HUES64 (cell line): ENCODE measurements at regions not wholly inside any gene's neighbourhood (a gene's known extent, or its start where the extent isn't known, plus 50 kb on each side); places are given as distances from the start of the nearest gene placed in this dataset.

Experiments used
- H3K27ac ChIP-seq: 2 replicates; pipeline ENCODE4 v1.7.0; 2013; ENCODE audit warnings: low read depth, low read length, inconsistent platforms
- H3K27me3 ChIP-seq: 2 replicates; pipeline ENCODE4 v1.6.1; 2013; ENCODE audit warnings: mild to moderate bottlenecking, low read length; ENCODE audit not compliant: insufficient read depth
- H3K36me3 ChIP-seq: 2 replicates; pipeline ENCODE4 v1.6.1; 2013; ENCODE audit warnings: mild to moderate bottlenecking, low read length; ENCODE audit not compliant: insufficient read depth
- H3K4me1 ChIP-seq: 2 replicates; pipeline ENCODE4 v1.6.1; 2013; ENCODE audit warnings: mild to moderate bottlenecking, low read length, moderate library complexity; ENCODE audit not compliant: insufficient read depth
- H3K4me3 ChIP-seq: 2 replicates; pipeline ENCODE4 v1.5.1; 2013; ENCODE audit warnings: mild to moderate bottlenecking, low read length, moderate library complexity
- H3K9ac ChIP-seq: 2 replicates; pipeline ENCODE4 v1.6.1; 2013; ENCODE audit warnings: mild to moderate bottlenecking, low read depth, low read length
- H3K9me3 ChIP-seq: 2 replicates; pipeline ENCODE4 v1.6.1; 2013; ENCODE audit warnings: low read depth, low read length; ENCODE audit not compliant: insufficient read depth
- WGBS: fragments of 150-250, 120-280 bp; methylation state at CpG from one replicate; pipeline ENCODE4 v1.1.7; 2013; ENCODE audit warnings: missing lambda C conversion rate; 5-methylcytosine and 5-hydroxymethylcytosine counted together

DNA sequence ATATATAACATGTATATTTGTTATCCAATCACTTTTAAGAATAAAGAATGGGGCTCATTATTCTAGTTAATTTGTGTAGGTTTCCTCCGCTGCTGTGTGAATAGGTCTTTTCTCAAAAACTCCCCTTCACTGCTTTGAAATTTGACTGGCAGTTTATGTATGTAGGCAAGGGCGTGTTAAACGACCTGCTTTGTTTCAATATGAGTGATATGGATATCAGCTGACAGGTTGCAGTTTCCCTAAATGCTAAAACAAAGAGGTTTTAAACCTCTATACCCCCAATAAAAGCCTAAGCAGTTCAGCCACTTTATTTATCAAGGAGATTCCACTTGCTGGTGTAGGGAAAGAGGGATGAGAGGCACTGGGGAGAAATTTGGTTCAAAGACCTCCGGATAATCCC lies 159.6 kb downstream of the TMEM167A start:
- Histone ChIP-seq H3K9ac (no peak overlapping the region), H3K27me3 (no peaks in the 10 kb centered on the region), H3K36me3 (no peaks in the 10 kb centered on the region), H3K27ac (no peak overlapping the region), H3K9me3 (peaks cover 12% of the 10 kb centered on the region), H3K4me3 (no peak overlapping the region), H3K4me1 (peaks cover 10% of the 10 kb centered on the region; the same call in 1 of the 2 replicates)
- 88% methylated on average over 4 of the region's 4 CpGs for WGBS

DNA sequence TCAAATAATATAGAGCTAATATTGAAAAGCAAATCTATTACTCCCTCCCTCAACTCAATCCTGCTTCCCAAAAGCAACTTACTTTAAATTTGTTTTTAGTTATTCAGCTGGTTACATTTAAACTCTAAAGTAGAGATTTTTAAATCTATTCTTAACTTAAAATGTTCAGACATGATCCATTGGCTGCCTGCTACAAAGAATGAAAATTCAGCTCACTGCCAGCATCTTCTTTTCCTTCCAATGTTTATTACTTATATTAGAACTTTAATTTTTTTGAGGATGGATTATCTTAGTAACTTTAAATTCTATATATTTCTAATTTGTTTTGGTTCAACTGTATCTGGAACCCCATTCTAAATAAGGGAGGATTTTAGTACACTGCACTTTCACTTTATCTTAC lies 163.2 kb downstream of the TMEM167A start:
- Histone ChIP-seq H3K9ac (no peak overlapping the region), H3K27ac (no peak overlapping the region), H3K4me3 (no peak overlapping the region), H3K27me3 (no peaks in the 10 kb centered on the region), H3K9me3 (peaks cover 12% of the 10 kb centered on the region), H3K36me3 (no peaks in the 10 kb centered on the region), H3K4me1 (no peaks in the 10 kb centered on the region)

DNA sequence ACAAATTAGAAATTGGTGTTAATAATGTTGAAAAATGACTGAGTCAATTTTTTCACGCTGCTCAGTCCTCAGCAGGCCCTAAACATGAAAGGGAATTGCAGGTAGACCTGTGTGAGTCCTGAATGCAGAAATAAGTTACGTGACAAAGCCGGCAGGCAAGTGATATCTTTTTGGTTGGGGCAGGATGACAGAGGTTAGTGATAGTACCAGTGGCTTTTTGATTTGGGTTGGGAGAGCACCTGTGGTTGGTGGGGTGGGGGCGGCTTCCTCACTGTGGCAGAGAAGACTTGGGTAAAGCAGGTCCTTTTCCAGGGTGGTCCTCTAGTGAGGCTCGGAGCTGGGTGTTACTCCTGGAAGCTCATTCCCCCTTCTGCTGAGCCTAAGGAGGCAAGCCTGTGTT lies 164.7 kb downstream of the TMEM167A start:
- Histone ChIP-seq H3K4me1 (no peaks in the 10 kb centered on the region), H3K9me3 (peaks cover 12% of the 10 kb centered on the region), H3K27ac (no peak overlapping the region), H3K9ac (no peak overlapping the region), H3K36me3 (no peaks in the 10 kb centered on the region), H3K4me3 (no peak overlapping the region), H3K27me3 (no peaks in the 10 kb centered on the region)
- WGBS = 95% methylated on average over 5 of the region's 5 CpGs

DNA sequence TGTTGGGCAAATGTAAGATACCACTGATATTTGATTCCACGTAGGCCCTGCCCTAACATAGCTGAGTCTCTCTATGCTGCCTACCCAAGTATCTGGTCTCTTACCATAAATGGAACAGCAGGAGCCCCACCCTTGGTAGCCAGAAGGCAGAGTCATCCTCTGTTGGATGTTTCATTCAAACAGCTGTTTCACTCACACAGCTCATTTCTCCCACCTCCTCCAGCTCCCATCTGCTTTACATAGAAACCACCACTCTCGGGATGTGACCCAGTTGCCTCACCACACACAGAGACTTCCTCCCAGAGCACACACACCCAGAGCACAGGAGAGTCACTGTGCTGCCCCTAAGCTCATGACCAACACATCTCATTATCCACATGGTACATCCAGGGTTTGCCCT lies 165.3 kb downstream of the TMEM167A start:
- Histone ChIP-seq H3K27me3 (no peaks in the 10 kb centered on the region), H3K9ac (no peak overlapping the region), H3K9me3 (peaks cover 12% of the 10 kb centered on the region), H3K4me1 (no peaks in the 10 kb centered on the region), H3K4me3 (no peak overlapping the region), H3K27ac (no peak overlapping the region), H3K36me3 (no peaks in the 10 kb centered on the region)
- 95% methylated on average over 2 of the region's 2 CpGs for WGBS

GRCh38 chr5:82910905-82911304 lies 166.3 kb downstream of the TMEM167A start:
- Histone ChIP-seq H3K36me3 (no peaks in the 10 kb centered on the region), H3K9ac (no peak overlapping the region), H3K4me3 (no peak overlapping the region), H3K4me1 (no peaks in the 10 kb centered on the region), H3K27ac (no peak overlapping the region), H3K9me3 (peaks cover 8% of the 10 kb centered on the region), H3K27me3 (no peaks in the 10 kb centered on the region)

- no peak overlapping the region for H3K9ac ChIP-seq
- no peaks in the 10 kb centered on the region for H3K27me3 ChIP-seq
- no peak overlapping the region for H3K4me3 ChIP-seq
- no peaks in the 10 kb centered on the region for H3K4me1 ChIP-seq
- H3K36me3 ChIP-seq = no peaks in the 10 kb centered on the region
- H3K9me3 ChIP-seq = 0 out of 2 replicates have a peak, but pooled peaks cover 4% of the 10 kb centered on the region
- H3K27ac ChIP-seq = no peak overlapping the region
- 83% methylated on average over 2 of the region's 2 CpGs for WGBS
Observed at GRCh38 chr5:82910491-82910890, 166.7 kb downstream of the TMEM167A start.

GRCh38 chr5:82909771-82910170 lies 167.4 kb downstream of the TMEM167A start:
- H3K9ac ChIP-seq = no peak overlapping the region
- no peaks in the 10 kb centered on the region for H3K36me3 ChIP-seq
- WGBS = 92% methylated on average over 7 of the region's 7 CpGs
- no peaks in the 10 kb centered on the region for H3K27me3 ChIP-seq
- no peaks in the 10 kb centered on the region for H3K4me1 ChIP-seq
- H3K27ac ChIP-seq = no peak overlapping the region
- H3K9me3 ChIP-seq = no peaks in the 10 kb centered on the region
- no peak overlapping the region for H3K4me3 ChIP-seq

- Histone ChIP-seq H3K36me3 (no peaks in the 10 kb centered on the region), H3K9me3 (peaks cover 7% of the 10 kb centered on the region; the same call in 1 of the 2 replicates), H3K27me3 (no peaks in the 10 kb centered on the region), H3K4me3 (no peak overlapping the region), H3K9ac (no peak overlapping the region), H3K4me1 (no peaks in the 10 kb centered on the region), H3K27ac (no peak overlapping the region)
- WGBS = 89% methylated on average over 2 of the region's 2 CpGs
Observed at GRCh38 chr5:82905986-82906385, 171.2 kb downstream of the TMEM167A start.

GRCh38 chr5:82901281-82901888 lies 175.8 kb downstream of the TMEM167A start:
- WGBS = no CpG with 5 or more reads among the region's 1 CpG
- H3K36me3 ChIP-seq = no peaks in the 10 kb centered on the region
- no peaks in the 10 kb centered on the region for H3K4me1 ChIP-seq
- H3K9ac ChIP-seq = no peak overlapping the region
- no peak overlapping the region for H3K27ac ChIP-seq
- no peaks in the 10 kb centered on the region for H3K27me3 ChIP-seq
- peaks cover 10% of the 10 kb centered on the region; the same call in 1 of the 2 replicates for H3K9me3 ChIP-seq
- no peak overlapping the region for H3K4me3 ChIP-seq

DNA sequence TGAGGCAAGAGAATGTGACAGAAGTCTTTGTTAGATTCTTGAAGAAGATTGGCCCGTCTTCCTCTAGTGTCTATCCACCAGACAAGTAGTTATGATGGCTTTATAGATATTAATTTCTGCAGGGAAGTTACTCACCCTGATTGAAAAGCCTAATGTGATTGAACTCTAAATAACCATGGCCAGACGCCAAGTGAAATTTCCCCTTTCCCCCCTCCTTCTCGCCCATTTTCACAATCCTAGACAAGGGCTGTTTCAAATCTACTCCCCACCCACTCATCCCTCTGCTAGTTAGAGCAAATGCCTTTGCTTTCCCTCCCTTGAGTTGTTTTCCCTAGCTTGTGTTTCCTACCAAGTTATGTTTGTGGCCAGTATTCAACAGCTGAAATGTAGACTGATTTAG lies 182.5 kb downstream of the TMEM167A start:
- H3K27me3 ChIP-seq = no peaks in the 10 kb centered on the region
- no peaks in the 10 kb centered on the region for H3K4me1 ChIP-seq
- no peaks in the 10 kb centered on the region for H3K9me3 ChIP-seq
- H3K9ac ChIP-seq = no peak overlapping the region
- no peak overlapping the region for H3K4me3 ChIP-seq
- WGBS = 90% methylated on average over 3 of the region's 3 CpGs
- H3K27ac ChIP-seq = no peak overlapping the region
- H3K36me3 ChIP-seq = no peaks in the 10 kb centered on the region

- peaks cover 22% of the 10 kb centered on the region for H3K4me1 ChIP-seq
- 100% methylated on average over 1 of the region's 1 CpG for WGBS
Observed at GRCh38 chr5:82889088-82889487, 188.1 kb downstream of the TMEM167A start.

DNA sequence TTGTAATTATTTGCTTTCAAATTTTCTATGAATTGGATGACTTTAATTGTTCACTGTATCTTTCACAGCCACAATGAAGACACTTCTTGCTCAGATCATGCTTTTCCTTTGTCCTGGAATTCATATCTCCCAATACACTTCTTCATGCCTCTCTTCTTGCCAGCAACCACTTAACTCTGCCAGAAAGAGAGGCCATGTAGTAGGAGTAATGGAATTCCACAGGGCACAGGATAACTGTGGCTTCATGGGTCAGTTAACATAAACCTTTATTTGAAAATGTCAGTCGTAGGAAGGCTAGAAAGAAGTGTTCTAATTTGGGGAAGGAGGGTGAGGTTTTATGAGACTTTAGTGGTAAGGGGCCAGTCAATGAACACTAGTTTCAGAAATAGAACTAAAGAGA lies 190.3 kb downstream of the TMEM167A start:
- H3K9me3 ChIP-seq = no peaks in the 10 kb centered on the region
- no peak overlapping the region for H3K27ac ChIP-seq
- no peak overlapping the region for H3K4me3 ChIP-seq
- no peaks in the 10 kb centered on the region for H3K27me3 ChIP-seq
- H3K36me3 ChIP-seq = no peaks in the 10 kb centered on the region
- peaks cover 29% of the 10 kb centered on the region for H3K4me1 ChIP-seq
- WGBS = 74% methylated on average over 1 of the region's 1 CpG
- no peak overlapping the region for H3K9ac ChIP-seq

More at GRCh38 chr5:82889088-82889487, 188.1 kb downstream of the TMEM167A start:
- Histone ChIP-seq H3K4me3 (no peak overlapping the region), H3K27ac (no peak overlapping the region), H3K9me3 (no peaks in the 10 kb centered on the region), H3K9ac (no peak overlapping the region), H3K27me3 (no peaks in the 10 kb centered on the region), H3K36me3 (no peaks in the 10 kb centered on the region)
